ENCODE measurements at regions not wholly inside any gene's neighbourhood (a gene's known extent, or its start where the extent isn't known, plus 50 kb on each side); places are given as distances from the start of the nearest gene placed in this dataset.

GRCh38 chr4:170775851-170776250 is 686.1 kb upstream of the AADAT start:
- no peaks in the 10 kb centered on the region for H4K20me1 ChIP-seq (ENCODE audit: control insufficient read depth, extremely low read depth, insufficient read depth, low read length)
- no peaks in the 10 kb centered on the region for H3K36me3 ChIP-seq (ENCODE audit: control insufficient read depth in 2 of 2, extremely low read depth in 1 of 2, insufficient read depth in 2 of 2, low read length in 2 of 2)
- H3K4me2 ChIP-seq (ENCODE audit: control insufficient read depth, extremely low read depth, insufficient read depth, low read depth, low read length), result no peak overlapping the region
- H3K9me3 ChIP-seq (ENCODE audit: control insufficient read depth, low read depth, low read length), result no peaks in the 10 kb centered on the region
- H3K79me2 ChIP-seq (ENCODE audit: control insufficient read depth, insufficient read depth, low read length), result no peaks in the 10 kb centered on the region
- no peak overlapping the region for H3K9ac ChIP-seq (ENCODE audit: control insufficient read depth, extremely low read depth, insufficient read depth, low read length)
- no peaks in the 10 kb centered on the region for H3K9me1 ChIP-seq (ENCODE audit: control insufficient read depth, extremely low read depth, insufficient read depth, low read length)
- TF ChIP-seq EZH2 (IDR thresholded peaks at IDR 0.05; ENCODE audit: low read length), result no peak
- TF ChIP-seq, protein P1, sequence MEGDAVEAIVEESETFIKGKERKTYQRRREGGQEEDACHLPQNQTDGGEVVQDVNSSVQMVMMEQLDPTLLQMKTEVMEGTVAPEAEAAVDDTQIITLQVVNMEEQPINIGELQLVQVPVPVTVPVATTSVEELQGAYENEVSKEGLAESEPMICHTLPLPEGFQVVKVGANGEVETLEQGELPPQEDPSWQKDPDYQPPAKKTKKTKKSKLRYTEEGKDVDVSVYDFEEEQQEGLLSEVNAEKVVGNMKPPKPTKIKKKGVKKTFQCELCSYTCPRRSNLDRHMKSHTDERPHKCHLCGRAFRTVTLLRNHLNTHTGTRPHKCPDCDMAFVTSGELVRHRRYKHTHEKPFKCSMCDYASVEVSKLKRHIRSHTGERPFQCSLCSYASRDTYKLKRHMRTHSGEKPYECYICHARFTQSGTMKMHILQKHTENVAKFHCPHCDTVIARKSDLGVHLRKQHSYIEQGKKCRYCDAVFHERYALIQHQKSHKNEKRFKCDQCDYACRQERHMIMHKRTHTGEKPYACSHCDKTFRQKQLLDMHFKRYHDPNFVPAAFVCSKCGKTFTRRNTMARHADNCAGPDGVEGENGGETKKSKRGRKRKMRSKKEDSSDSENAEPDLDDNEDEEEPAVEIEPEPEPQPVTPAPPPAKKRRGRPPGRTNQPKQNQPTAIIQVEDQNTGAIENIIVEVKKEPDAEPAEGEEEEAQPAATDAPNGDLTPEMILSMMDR (optimal IDR thresholded peaks at IDR 0.05 in 1 of 3, IDR thresholded peaks at IDR 0.05 in 1 of 3, conservative IDR thresholded peaks at IDR 0.05 in 1 of 3; ENCODE audit: extremely low read depth in 1 of 3, insufficient read depth in 2 of 3, low read length in 3 of 3), result no peak
- H3K4me1 ChIP-seq (ENCODE audit: control insufficient read depth, extremely low read depth, insufficient read depth, low read length), result no peaks in the 10 kb centered on the region
- dilution Hi-C loops (cut with MboI; ENCODE audit: extremely low pct_ligation_motif_present, low sequenced_read_pairs), result no loop called here
- FAIRE-seq, result no peak
- H3K27ac ChIP-seq (ENCODE audit: control insufficient read depth, insufficient read depth, low read length), result no peak overlapping the region
- DNase-seq (ENCODE audit: low read depth, low spot score), result no peak
- H3K27me3 ChIP-seq (ENCODE audit: control insufficient read depth, extremely low read depth, insufficient read depth, low read length), result no peaks in the 10 kb centered on the region
- H2AFZ ChIP-seq (ENCODE audit: control insufficient read depth, low read length), result no peak overlapping the region
- no peak overlapping the region for H3K4me3 ChIP-seq (ENCODE audit: control insufficient read depth in 2 of 3, extremely low read depth in 1 of 3, insufficient read depth in 2 of 3, low read depth in 1 of 3, low read length in 3 of 3)

DNA sequence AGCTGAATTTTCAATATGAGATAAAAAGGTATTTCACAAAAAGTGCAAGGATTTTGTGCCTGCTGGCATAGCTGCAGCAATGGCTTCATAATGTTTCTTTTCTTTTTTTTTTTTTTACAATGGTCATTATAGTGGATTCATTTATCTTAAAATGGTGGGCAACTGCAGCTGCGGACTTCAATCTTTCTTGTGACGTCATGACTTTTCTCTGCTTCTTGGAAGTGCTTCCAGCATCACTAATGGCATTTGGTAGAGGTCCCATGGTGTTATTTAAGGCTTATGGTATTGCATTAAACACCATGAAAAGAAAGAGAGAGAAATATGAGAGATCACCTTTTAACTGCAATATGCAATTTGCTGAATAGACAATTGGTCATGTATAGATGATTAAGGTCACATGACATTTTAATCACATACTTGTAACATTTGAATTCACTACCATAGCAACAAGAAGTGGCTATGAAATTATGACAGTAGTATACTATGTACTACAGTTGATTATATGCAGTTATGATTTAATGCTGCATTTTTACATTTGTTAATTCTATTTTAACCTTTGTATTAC is 684.0 kb upstream of the AADAT start:
- FAIRE-seq, result no peak
- H3K9me1 ChIP-seq (ENCODE audit: control insufficient read depth, extremely low read depth, insufficient read depth, low read length), result no peaks in the 10 kb centered on the region
- DNase-seq (ENCODE audit: low read depth, low spot score), result no peak

More for the DNA sequence above, 684.0 kb upstream of the AADAT start:
- no peak overlapping the region for H3K4me2 ChIP-seq (ENCODE audit: control insufficient read depth, extremely low read depth, insufficient read depth, low read depth, low read length)
- no peak overlapping the region for H3K9ac ChIP-seq (ENCODE audit: control insufficient read depth, extremely low read depth, insufficient read depth, low read length)
- no peaks in the 10 kb centered on the region for H3K9me3 ChIP-seq (ENCODE audit: control insufficient read depth, low read depth, low read length)
- no peaks in the 10 kb centered on the region for H3K36me3 ChIP-seq (ENCODE audit: control insufficient read depth in 2 of 2, extremely low read depth in 1 of 2, insufficient read depth in 2 of 2, low read length in 2 of 2)
- no peak for TF ChIP-seq EZH2 (IDR thresholded peaks at IDR 0.05; ENCODE audit: low read length)
- TF ChIP-seq, protein P1 (optimal IDR thresholded peaks at IDR 0.05 in 1 of 3, IDR thresholded peaks at IDR 0.05 in 1 of 3, conservative IDR thresholded peaks at IDR 0.05 in 1 of 3; ENCODE audit: extremely low read depth in 1 of 3, insufficient read depth in 2 of 3, low read length in 3 of 3), result no peak
- no peaks in the 10 kb centered on the region for H3K4me1 ChIP-seq (ENCODE audit: control insufficient read depth, extremely low read depth, insufficient read depth, low read length)
- H3K4me3 ChIP-seq (ENCODE audit: control insufficient read depth in 2 of 3, extremely low read depth in 1 of 3, insufficient read depth in 2 of 3, low read depth in 1 of 3, low read length in 3 of 3), result no peak overlapping the region
- H4K20me1 ChIP-seq (ENCODE audit: control insufficient read depth, extremely low read depth, insufficient read depth, low read length), result no peaks in the 10 kb centered on the region
- no peaks in the 10 kb centered on the region for H3K79me2 ChIP-seq (ENCODE audit: control insufficient read depth, insufficient read depth, low read length)
- no peaks in the 10 kb centered on the region for H3K27me3 ChIP-seq (ENCODE audit: control insufficient read depth, extremely low read depth, insufficient read depth, low read length)
- H3K27ac ChIP-seq (ENCODE audit: control insufficient read depth, insufficient read depth, low read length), result no peak overlapping the region
- dilution Hi-C loops (cut with MboI; ENCODE audit: extremely low pct_ligation_motif_present, low sequenced_read_pairs), result no loop called here
- H2AFZ ChIP-seq (ENCODE audit: control insufficient read depth, low read length), result no peak overlapping the region
